Superior temporal gyrus (tissue), 1 donor: ENCODE measurements at regions not wholly inside any gene's neighbourhood (a gene's known extent, or its start where the extent isn't known, plus 50 kb on each side); places are given as distances from the start of the nearest gene placed in this dataset.

Experiments
- DNase-seq: peaks from one replicate; pipeline ENCODE4 v3.0.0-alpha.2; 2016; ENCODE audit errors: extremely low spot score

DNA sequence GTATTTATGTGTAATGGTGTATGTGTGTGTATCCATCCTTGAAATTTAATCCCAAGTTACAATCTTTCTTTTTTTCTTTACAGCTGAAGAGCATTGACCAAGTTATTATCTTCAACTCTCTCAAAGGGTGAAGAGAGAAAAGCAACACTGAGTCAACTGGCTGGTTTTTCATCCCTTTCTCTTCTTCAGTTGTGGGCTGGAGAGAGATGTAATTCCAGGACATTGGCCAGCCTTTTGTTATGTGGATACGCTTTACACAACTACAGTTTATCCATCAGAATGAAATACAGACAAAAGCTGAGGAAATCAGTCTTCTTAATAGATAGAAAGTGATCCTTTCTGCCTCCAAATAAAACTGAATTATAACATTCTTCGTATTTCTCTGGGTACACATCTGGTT, 357.0 kb upstream of the NCAM2 start:
- DNase-seq: no peak

DNA sequence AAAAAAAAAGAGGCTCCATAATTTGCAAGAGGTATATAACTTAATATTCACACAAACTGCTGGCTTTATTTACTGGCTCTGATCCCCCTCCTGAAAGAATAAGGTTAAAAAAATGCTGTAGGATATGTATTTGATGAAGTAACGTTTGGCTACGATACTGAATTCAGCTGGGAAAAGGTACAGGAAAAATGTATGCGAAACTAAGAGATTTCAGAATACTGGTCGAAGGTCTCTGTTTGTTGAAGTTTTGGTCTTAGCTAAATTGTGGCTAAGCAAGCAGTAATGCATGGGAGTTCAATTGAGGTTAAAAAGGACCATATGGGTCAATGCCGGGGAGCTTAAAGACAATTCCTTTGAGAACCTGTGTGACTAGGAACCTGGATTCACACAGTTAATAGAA, 355.5 kb upstream of the NCAM2 start:
- DNase-seq: no peak

DNA sequence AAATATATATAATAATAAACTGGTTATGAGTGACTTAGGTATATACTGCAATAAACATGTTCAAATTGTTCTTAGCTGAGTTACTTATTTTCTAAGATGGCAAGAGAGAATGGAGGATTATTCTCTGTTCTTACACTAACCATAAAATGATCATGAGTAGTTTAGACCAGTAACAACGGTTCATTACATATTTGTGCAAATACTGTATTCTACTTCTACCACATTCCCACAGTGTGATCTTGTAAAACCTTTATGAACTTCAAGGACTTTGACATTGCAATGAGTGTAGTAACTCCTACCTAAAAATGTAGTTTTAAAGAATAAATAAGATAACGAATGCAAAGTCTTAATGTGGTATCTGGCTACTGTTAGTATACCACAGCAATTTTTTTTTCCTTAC, 353.7 kb upstream of the NCAM2 start:
- no peak for DNase-seq

DNA sequence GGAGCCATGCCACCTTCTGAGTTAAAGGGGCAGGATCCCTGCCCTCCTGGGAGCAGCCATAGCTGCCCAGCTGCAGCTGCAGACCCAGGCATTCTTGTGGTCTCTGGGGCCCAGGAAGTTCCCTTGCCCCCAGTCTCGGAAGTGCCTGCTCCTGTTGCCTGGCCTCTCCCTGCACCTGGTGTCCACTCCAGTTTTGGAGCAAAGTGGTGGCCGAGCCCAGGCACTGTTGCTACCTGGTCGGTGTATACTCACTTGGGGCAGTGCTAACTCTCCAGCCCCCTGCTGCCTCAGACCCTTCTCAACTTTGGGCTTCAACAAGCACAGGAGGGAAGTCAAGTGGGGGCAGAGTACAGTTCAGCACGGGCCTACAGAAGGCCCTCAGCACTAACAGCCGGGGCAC, 352.9 kb upstream of the NCAM2 start:
- no peak for DNase-seq

DNA sequence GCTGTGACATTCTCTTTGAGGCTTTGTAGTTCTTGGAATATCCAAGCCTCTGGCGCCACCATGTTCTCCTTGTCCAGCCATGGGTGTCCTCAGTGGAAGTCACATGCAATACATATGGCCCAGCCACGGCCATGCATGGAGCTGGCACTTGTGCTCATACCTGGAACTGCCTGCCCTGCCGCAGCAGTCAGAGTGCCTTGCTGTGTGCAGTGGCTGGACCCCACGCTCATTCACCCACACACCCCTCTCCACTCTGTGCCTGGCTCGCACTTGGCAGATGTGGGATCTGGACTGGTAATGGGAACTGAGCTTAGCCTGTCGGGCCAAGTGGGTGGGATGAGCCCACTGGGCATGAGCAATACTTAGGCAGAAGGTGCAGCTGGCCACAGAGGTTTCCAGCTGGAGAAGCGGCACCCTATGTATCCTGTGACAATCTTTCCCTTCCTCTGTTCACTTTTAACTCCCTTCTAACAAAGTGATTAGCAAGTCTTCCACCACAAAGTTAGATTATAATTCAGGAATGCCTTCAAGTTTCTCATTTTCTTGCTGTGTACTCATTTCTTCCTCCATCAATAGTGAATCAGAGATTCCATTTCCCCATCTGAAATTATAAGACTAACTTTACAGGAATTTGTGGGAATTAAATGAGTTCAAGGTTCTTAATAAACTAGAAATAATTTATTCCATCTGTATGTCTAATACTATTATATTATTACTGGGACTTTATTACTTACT, 351.6 kb upstream of the NCAM2 start:
- DNase-seq: no peak

DNA sequence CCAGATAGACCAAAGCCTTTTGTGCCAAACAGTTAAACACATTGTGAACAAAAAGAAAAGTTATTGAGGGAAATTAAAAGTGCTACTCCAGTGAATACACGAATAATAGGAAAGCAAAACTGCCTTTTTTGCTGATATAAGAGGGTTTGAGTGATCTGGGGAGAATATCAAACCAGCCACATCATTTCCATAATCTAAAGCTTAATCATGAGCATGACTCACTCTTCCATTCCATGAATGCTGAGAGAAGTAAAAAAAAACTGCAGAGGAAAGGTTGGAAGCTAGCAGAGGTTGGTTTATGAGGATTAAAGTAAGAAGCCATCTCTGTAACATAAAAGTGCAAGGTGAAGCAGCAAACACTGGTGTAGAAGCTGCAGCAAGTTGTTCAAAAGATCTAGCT, 350.6 kb upstream of the NCAM2 start:
- DNase-seq: no peak

DNA sequence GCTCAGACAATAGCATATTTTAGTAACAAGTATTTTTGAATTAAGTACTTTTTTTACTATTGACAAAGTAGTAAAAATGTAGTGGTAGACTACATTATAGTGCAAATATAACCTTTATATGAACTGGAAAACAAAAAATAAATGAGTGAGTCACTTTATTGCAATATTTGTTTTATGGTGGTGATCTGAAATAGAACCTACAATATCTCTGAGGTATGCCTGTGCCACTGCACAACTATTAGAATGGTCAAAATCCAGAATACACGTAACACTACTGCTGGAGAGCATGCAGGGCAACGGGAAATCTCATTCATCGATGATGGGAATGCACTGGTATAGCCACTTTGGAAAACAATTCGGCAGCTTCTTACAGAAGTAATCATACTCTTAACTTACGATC, 349.0 kb upstream of the NCAM2 start:
- no peak for DNase-seq

DNA sequence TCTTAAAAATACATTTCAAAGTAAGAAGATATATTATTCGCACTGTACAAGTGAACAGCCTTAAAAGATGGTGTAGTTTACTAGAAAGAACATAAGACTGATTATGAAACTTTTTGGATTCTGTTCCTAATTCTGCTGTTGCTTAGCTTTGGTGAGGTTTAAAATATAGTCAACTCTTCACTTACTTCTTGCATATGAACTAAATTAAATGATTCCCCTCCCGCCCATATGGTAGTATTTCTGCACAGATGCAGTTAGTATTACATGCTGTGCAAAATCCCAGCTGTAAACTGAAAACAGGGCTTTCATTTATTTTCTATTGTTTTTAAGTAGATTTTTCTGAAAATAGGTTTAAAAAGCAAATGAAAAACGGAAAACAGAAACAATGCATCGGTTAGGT, 345.4 kb upstream of the NCAM2 start:
- peak; percentile 44 for DNase-seq

DNA sequence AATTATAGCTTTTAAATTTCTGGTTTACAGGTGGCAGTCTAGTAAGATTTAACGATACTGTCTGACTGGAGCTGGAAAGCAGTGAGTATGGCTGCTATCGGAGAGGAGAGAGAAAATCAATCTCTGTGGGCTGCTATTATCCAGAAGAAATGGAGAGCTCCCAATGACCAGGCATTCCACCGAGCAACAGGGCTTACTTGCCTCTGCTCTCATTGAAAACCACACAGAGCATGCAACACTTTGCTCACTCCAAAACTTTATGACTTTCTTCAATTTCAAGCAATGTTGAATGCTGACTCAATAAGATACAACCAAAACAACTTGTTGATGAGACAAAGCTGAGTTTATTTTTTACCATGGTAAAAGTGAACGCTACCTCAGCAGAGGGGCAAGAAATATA, 337.0 kb upstream of the NCAM2 start:
- no peak for DNase-seq

DNA sequence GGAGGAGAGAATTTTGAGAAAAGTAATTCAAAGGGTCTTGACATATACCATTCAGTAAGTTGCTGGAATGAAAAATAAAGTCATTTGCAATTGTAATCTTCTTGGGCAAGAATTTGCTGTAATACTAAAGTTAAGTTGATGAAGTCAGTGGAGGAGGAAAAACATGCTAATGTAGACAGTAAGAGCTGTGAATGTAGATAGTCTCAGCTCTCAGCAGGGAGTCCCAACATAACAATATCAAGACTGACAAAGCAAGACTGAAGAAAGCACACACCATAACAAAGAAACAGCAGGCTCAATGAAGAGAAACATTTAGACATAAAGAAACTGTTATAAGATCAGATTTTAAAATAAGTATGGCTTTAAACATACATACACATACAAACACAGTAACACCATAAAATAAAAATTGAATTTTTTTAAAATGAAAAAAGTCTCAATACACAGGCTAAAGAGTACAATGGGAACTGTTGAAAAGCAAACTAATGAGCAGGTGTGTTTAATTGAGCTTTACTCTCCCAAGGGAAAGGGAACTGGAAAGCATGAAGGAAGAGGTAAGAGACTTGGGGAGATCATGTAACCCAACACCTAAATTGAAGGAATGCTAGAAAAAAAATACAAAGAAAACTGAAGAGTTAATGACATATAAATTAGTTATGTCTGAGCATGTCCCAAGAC, 336.3 kb upstream of the NCAM2 start:
- no peak for DNase-seq

DNA sequence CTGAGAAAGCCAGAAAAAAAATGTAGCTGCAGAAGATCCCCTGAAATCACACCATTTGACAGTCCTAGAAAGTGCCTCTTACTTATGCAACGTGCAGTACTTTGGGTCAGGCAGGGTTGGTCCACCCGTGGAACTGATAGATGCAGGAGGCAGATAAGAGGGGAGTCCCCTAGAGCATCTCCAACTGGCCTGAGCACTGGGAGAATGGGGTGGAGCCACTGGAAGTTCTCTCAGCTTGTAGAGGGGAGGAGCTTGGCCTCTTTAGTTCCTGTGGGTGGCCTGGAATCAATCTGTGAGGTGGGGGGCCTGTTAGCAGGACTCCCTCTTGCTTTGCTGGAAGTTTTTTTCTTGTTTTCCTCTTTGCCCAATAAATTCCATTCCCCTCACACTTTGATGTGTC, 335.7 kb upstream of the NCAM2 start:
- DNase-seq: no peak

DNA sequence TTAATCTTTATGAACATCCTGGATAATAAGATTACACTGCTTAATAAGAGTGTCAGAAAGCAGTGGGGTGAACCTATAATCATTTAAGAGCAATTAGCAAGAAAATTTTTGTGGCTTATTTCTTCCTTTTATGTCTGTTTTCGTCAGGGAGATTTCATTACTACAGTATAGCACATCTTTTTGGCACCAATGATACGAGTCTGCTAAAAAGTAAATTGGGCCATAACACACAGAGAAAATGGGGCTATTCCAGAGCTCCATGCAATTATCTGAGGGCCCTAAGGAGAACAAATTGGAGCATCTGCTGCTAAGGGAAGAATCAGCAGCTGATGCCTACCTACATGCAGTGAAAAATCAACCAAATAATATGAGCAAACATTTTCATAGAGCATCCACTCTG, 330.3 kb upstream of the NCAM2 start:
- no peak for DNase-seq

DNA sequence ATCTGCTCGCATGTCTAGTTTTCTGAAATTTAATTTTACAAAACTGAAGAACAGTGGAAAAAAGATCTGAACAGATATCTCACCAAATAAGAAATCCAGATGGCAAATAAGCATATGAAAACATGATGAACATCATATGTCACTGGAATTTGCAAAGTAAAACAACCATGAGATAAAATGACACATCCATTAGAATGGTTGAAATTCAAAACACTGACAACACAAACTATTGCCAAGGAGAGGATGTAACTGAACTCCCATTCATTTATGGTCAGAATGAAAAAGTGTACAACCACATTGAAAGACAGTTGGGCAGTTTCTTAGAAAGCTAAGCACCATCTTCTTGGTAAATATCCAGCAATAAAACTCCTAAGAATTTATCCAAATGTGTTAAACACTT, 312.7 kb upstream of the NCAM2 start:
- no peak for DNase-seq

DNA sequence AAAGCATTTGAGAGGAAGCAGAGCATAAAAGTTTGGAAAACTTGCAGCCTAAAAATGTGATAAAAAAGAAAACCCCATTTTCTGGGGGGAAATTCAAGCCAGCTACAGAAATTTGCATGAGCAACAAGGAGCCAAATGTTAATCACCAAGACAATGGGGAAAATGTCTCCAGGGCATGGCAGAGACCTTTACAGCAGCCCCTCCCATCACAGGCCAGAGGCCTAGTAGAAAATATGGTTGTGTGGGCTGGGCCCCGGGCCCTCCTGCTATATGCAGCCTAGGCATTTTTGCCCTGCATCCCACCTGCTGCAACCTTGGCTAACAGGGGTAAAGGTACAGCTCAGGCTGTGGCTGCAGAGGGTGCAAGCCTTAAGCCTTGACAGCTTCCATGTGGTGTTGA, 299.6 kb upstream of the NCAM2 start:
- DNase-seq: no peak

DNA sequence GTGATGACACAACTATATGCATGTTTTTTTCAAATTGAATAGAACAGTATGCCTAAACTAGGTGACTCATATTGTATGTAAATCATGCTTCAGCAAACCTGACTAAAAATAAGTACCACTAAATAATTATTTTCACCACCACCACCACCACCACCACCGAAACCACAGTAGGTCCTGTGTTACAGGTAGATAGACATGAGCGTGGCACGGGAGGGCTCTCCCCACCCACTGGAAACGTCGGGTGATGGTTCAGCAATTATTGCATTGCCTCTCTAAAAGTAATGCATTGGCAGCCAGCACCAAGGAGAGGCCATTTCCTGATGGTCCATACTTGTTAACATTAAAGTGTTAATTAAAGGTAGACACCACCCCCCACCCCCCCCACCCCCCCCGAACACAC, 297.0 kb upstream of the NCAM2 start:
- no peak for DNase-seq

DNA sequence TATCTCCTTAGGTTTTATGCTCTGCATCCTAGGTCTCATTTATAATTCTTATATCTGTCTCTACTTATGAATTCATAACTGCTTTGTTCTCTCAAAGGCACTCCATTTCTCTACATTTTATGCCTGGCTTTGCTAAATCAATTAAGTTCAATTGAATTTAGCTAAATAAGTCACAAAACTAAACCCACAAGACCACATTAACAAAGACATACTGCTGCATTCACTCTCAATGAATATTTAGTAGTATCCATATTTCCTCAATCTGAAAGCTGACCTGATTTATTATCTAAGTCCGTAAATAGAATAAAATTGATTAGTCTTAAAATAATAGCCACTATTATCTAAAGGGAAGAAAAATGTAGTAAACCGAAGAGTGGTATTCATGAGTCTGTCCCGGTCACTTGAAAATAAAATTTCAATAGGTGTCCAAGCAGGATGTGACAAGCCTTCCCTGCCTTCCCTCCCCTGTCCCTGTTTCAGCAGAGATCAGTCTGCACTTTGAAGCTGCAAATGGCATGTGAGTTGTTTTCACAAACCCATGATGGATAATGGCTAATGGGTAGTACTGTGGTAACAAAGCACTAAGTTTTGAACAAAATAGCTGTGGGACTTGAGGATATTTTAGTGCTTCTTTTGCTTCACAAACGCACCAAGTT, 295.0 kb upstream of the NCAM2 start:
- no peak for DNase-seq

DNA sequence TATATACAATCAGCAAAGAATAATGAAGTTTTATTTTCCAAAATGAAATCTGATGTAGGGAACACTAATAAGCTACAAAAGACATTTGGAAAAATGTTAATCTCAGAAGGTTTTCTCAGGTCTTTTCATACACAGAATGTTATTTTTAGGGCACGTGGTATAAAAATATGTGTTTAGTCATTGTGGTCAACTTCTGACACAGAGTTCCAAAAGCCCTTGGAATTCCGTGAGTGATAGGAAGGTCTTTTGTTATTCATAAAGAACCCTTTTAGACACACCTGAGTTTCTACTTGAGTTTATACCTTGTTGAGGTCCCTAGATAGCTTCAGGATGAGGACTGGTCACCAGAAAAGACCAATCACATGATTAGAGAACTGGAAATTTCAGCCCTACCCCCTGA, 277.6 kb upstream of the NCAM2 start:
- no peak for DNase-seq

DNA sequence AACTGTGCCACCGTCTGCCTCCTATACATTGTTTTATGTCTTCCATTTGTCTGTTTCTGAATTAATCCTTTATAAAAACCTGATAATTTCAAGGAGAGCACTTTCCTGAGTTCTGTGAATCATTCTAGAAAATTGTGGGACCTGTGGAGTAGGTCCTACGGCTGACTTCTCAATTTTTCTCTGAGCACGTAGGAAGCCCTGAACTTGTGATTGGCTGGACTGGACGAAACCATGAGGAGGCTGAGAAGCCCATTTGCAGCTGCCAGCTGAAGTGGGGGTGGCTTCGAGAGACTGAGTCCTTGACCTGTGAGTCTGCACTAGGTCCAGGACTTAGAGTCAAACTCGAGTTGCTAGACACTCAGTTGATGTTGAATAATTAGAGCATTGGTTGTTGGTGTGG, 277.1 kb upstream of the NCAM2 start:
- no peak for DNase-seq

DNA sequence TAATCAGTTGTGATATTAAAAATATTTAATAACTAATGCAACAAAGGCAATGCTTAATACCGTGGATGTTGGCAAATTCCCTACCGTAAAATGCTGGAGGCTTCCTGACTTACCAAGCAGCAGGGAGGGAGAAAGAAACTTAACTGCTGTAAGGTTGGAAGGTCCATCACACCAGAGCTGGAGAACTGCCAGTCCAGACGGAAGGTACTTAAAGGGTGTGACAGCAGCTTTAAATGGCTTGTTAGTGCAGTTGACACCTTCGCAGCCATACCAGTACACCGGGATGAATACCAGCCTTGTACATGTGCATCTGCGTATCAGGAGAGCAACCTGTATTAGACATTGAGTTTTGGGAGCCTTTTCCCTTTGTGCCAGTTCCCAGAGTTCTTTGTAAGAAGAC, 269.5 kb upstream of the NCAM2 start:
- DNase-seq: no peak

DNA sequence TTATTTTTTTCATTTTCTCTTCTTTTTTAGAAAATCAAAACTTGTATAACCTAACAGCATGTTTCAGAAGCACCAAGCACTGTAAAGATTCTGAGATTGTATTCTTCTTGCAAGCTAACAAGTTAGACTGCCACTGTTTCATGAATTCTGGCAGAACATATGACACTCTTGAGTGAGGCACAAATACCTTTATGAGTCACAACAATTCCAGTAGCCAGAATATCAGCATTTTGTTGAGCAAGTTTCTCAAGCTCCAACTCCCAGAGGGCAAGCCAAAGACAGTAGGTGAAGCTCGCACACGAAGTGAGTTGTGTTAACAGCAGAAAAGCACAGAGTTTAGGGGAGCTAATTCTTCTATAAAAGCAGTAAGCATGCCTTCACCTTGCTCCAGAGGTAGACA, 268.8 kb upstream of the NCAM2 start:
- DNase-seq: no peak

DNA sequence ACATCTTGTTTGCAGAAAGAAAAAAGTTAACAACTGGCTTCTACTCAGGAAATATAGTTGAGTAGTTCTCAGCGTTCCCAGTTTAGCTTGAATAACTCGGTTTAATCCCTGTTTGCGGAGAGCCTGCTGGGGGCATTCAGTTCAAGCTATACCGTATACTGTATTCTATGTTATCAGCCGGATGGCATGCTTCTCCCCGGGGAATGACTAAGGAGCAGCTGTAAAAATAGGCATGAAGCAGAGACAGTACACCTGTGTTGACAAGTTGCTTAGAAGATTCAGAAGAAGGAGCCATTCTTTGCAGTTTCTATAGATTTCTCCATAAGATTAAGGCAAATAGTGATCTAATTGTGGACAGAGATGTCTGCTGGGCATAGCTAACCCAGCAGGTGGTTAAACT, 267.8 kb upstream of the NCAM2 start:
- DNase-seq: no peak

DNA sequence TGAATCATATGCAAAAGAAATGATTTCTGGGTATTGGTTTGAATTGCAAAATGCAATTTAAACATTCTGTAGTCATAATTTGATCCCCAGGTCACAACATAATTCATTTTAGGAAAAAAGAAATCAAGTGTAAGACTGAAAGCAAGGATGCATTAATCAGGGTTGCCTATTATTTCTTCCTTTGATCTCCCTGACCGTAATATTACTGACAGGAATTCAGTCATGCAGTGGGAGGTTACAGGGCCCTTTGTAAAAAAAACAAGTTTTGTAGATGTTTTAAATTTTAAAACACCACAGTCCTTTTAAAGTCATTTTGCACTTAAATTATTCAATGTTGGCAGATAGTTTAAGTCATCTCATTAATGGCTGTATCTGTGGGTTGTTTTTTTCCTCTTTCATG, 263.0 kb upstream of the NCAM2 start:
- no peak for DNase-seq

DNA sequence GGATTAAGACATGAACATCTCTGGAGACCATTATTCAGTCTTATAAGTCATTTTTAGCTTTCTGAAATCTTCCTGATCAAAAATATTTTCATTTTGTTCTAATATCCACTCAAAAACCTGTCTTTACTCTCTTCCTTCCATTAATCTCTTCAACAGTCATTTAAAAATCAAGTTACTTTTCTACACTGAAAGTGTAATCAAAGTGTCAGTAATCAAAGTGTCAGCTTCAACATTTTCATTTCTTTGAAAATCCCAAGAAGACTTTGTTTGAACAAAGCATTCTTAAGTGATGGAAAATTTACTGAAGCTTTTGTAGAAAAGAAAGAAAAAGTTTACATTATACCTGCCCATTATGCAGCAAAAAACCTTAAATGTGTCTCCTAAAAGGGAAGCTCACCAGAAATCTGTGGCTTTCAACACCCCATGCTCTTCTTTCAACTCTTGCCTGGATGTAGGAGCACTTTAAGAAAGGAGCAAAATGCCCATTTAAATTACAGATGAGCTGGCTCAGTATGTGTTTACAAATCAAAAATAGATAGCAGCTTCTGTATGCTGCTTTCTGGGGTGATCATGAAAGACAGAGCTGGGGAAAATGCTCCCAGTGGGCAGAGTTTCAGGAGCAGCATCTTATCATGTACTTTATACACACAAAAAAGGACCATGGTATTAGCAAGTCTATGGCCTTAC, 260.8 kb upstream of the NCAM2 start:
- DNase-seq: peak; percentile 54
